H4 (cell line): ENCODE measurements at regions not wholly inside any gene's neighbourhood (a gene's known extent, or its start where the extent isn't known, plus 50 kb on each side); places are given as distances from the start of the nearest gene placed in this dataset.
"Not testable (repeated sequence)": the region's sequence is repeated elsewhere in the genome, so short reads cannot be mapped to it uniquely, and the experiment has no call there.

Experiments
- DNase-seq: peaks from one replicate; pipeline ENCODE4 v3.0.0-alpha.2; 2015; ENCODE audit warnings: low spot score

GRCh38 chr14:105873870-105874512 is 347.6 kb downstream of the TMEM121 start:
- no peak for DNase-seq

GRCh38 chr14:105876158-105876557 is 349.8 kb downstream of the TMEM121 start:
- DNase-seq: no peak

GRCh38 chr14:105876829-105877228 is 350.4 kb downstream of the TMEM121 start:
- no peak for DNase-seq

GRCh38 chr14:105877645-105878044 is 351.3 kb downstream of the TMEM121 start:
- DNase-seq: no peak

- no peak for DNase-seq
These were observed 351.7 kb downstream of the TMEM121 start for GRCh38 chr14:105878125-105878524.

GRCh38 chr14:105878554-105878953 is 352.2 kb downstream of the TMEM121 start:
- DNase-seq: no peak

GRCh38 chr14:105879503-105879866 is 353.1 kb downstream of the TMEM121 start:
- no peak for DNase-seq

GRCh38 chr14:105879867-105880561 is 353.6 kb downstream of the TMEM121 start:
- DNase-seq: no peak

- no peak for DNase-seq
These were observed 354.2 kb downstream of the TMEM121 start for GRCh38 chr14:105880616-105881015.

- DNase-seq: no peak
These were observed 354.9 kb downstream of the TMEM121 start for GRCh38 chr14:105881021-105881930.

- not testable (repeated sequence) for DNase-seq
These were observed 355.6 kb downstream of the TMEM121 start for GRCh38 chr14:105882011-105882410.

GRCh38 chr14:105882626-105883025 is 356.2 kb downstream of the TMEM121 start:
- DNase-seq: no peak

GRCh38 chr14:105883066-105884005 is 357.0 kb downstream of the TMEM121 start:
- no peak for DNase-seq

GRCh38 chr14:105884192-105884807 is 357.9 kb downstream of the TMEM121 start:
- not testable (repeated sequence) for DNase-seq

GRCh38 chr14:105884808-105885281 is 358.5 kb downstream of the TMEM121 start:
- no peak for DNase-seq

- DNase-seq: no peak
These were observed 359.4 kb downstream of the TMEM121 start for GRCh38 chr14:105885561-105886320.

- DNase-seq: not testable (repeated sequence)
These were observed 360.4 kb downstream of the TMEM121 start for GRCh38 chr14:105886791-105887191.

- DNase-seq: no peak
These were observed 361.3 kb downstream of the TMEM121 start for GRCh38 chr14:105887692-105888091.

GRCh38 chr14:105888151-105888550 is 361.8 kb downstream of the TMEM121 start:
- no peak for DNase-seq
